GM13976 (cell line): ENCODE measurements at regions not wholly inside any gene's neighbourhood (a gene's known extent, or its start where the extent isn't known, plus 50 kb on each side); places are given as distances from the start of the nearest gene placed in this dataset.

Source experiments
- DNase-seq: peaks from one replicate; pipeline ENCODE4 v3.0.0; 2012; ENCODE audit warnings: low spot score
- CTCF ChIP-seq: IDR thresholded peaks from 2 replicates; pipeline ENCODE4 v1.5.1; 2012; ENCODE audit warnings: borderline replicate concordance, mild to moderate bottlenecking; ENCODE audit not compliant: insufficient read depth; ENCODE audit errors: extremely low read depth, missing control alignments, control extremely low read depth
- in situ Hi-C: fragments of 300-500 bp; cut with MboI; formaldehyde crosslinking; loops from one replicate; pipeline ENCODE4 v1.12.0; 2022; ENCODE audit warnings: low sequenced_read_pairs, mixed read lengths, inconsistent platforms; ENCODE audit not compliant: unreplicated experiment

- in situ Hi-C loops, result no loop called here
- no peak for DNase-seq
- no peak for TF ChIP-seq CTCF
These were observed 564.9 kb downstream of the JRKL start for GRCh38 chr11:96954587-96955242.

- in situ Hi-C loops, result no loop called here
- no peak for DNase-seq
- no peak for TF ChIP-seq CTCF
These were observed 570.7 kb downstream of the JRKL start for GRCh38 chr11:96960476-96960875.

- TF ChIP-seq CTCF, result no peak
- no peak for DNase-seq
- in situ Hi-C loops, result no loop called here
These were observed 571.1 kb downstream of the JRKL start for GRCh38 chr11:96960926-96961325.

- TF ChIP-seq CTCF, result no peak
- in situ Hi-C loops, result no loop called here
- DNase-seq, result no peak
These were observed 572.1 kb downstream of the JRKL start for GRCh38 chr11:96961931-96962330.

- no peak for DNase-seq
- no peak for TF ChIP-seq CTCF
- in situ Hi-C loops, result no loop called here
These were observed 573.6 kb downstream of the JRKL start for GRCh38 chr11:96963375-96963774.

GRCh38 chr11:96964661-96965060 lies 574.8 kb downstream of the JRKL start:
- no peak for DNase-seq
- TF ChIP-seq CTCF, result no peak
- in situ Hi-C loops, result no loop called here
